ENCODE measurements at regions not wholly inside any gene's neighbourhood (a gene's known extent, or its start where the extent isn't known, plus 50 kb on each side); places are given as distances from the start of the nearest gene placed in this dataset.
"Not testable (repeated sequence)": the region's sequence is repeated elsewhere in the genome, so short reads cannot be mapped to it uniquely, and the experiment has no call there.

GRCh38 chr2:160731415-160731814, 237.8 kb upstream of the RBMS1 start:
- no peak for DNase-seq (ENCODE audit: low read depth)

- DNase-seq (ENCODE audit: low read depth) = no peak
These were observed 238.2 kb upstream of the RBMS1 start for GRCh38 chr2:160731856-160732255.

GRCh38 chr2:160735696-160736095, 242.1 kb upstream of the RBMS1 start:
- DNase-seq (ENCODE audit: low read depth) = no peak

- DNase-seq (ENCODE audit: low read depth) = no peak
These were observed 242.8 kb upstream of the RBMS1 start for GRCh38 chr2:160736148-160737028.

- DNase-seq (ENCODE audit: low read depth) = no peak
These were observed 243.6 kb upstream of the RBMS1 start for GRCh38 chr2:160737247-160737646.

GRCh38 chr2:160741271-160741670, 247.7 kb upstream of the RBMS1 start:
- DNase-seq (ENCODE audit: low read depth) = no peak

GRCh38 chr2:160741815-160742214, 248.2 kb upstream of the RBMS1 start:
- no peak for DNase-seq (ENCODE audit: low read depth)

- DNase-seq (ENCODE audit: low read depth) = no peak
These were observed 249.1 kb upstream of the RBMS1 start for GRCh38 chr2:160742667-160743066.

- peak; percentile 88 for DNase-seq (ENCODE audit: low read depth)
These were observed 254.0 kb upstream of the RBMS1 start for GRCh38 chr2:160747501-160748170.

- DNase-seq (ENCODE audit: low read depth) = no peak
These were observed 257.4 kb upstream of the RBMS1 start for GRCh38 chr2:160751021-160751420.

GRCh38 chr2:160752475-160753330, 259.1 kb upstream of the RBMS1 start:
- no peak for DNase-seq (ENCODE audit: low read depth)

- no peak for DNase-seq (ENCODE audit: low read depth)
These were observed 259.7 kb upstream of the RBMS1 start for GRCh38 chr2:160753331-160753654.

- no peak for DNase-seq (ENCODE audit: low read depth)
These were observed 260.4 kb upstream of the RBMS1 start for GRCh38 chr2:160753960-160754359.

- no peak for DNase-seq (ENCODE audit: low read depth)
These were observed 262.9 kb upstream of the RBMS1 start for GRCh38 chr2:160756481-160756880.

GRCh38 chr2:160762493-160763128, 269.0 kb upstream of the RBMS1 start:
- not testable (repeated sequence) for DNase-seq (ENCODE audit: low read depth)

- no peak for DNase-seq (ENCODE audit: low read depth)
These were observed 289.9 kb upstream of the RBMS1 start for GRCh38 chr2:160783474-160783873.

GRCh38 chr2:160784034-160784433, 290.4 kb upstream of the RBMS1 start:
- DNase-seq (ENCODE audit: low read depth) = no peak

GRCh38 chr2:160790738-160791137, 297.1 kb upstream of the RBMS1 start:
- DNase-seq (ENCODE audit: low read depth) = no peak

GRCh38 chr2:160791884-160792283, 298.3 kb upstream of the RBMS1 start:
- DNase-seq (ENCODE audit: low read depth) = no peak

GRCh38 chr2:160792837-160793236, 299.2 kb upstream of the RBMS1 start:
- no peak for DNase-seq (ENCODE audit: low read depth)

GRCh38 chr2:160794926-160795325, 301.3 kb upstream of the RBMS1 start:
- DNase-seq (ENCODE audit: low read depth) = no peak

- DNase-seq (ENCODE audit: low read depth) = no peak
These were observed 310.3 kb upstream of the RBMS1 start for GRCh38 chr2:160803881-160804280.
